Neuronal stem cell (in vitro differentiated cells): ENCODE measurements at regions not wholly inside any gene's neighbourhood (a gene's known extent, or its start where the extent isn't known, plus 50 kb on each side); places are given as distances from the start of the nearest gene placed in this dataset.
A peak's percentile ranks its signal among the peaks of the same experiment; 100 is the strongest.
"Not testable (repeated sequence)": the region's sequence is repeated elsewhere in the genome, so short reads cannot be mapped to it uniquely, and the experiment has no call there.

Experiments used
- DNase-seq: peaks from one replicate; pipeline ENCODE4 v3.0.0-alpha.2; 2013; ENCODE audit warnings: low spot score
- H2AFZ ChIP-seq: one replicate; pipeline ENCODE4 v1.6.1; 2013; ENCODE audit warnings: mild to moderate bottlenecking, low read length, inconsistent platforms
- H2AK5ac ChIP-seq: 2 replicates; pipeline ENCODE4 v1.6.1; 2013; ENCODE audit warnings: low read depth, mild to moderate bottlenecking, inconsistent platforms, low read length, moderate library complexity, mixed read lengths
- H2BK120ac ChIP-seq: 2 replicates; pipeline ENCODE4 v1.6.1; 2013; ENCODE audit warnings: low read depth, mild to moderate bottlenecking, inconsistent platforms, low read length, moderate library complexity, mixed read lengths
- H2BK12ac ChIP-seq: one replicate; pipeline ENCODE4 v1.6.1; 2013; ENCODE audit warnings: low read length, inconsistent platforms
- H2BK15ac ChIP-seq: 2 replicates; pipeline ENCODE4 v1.6.1; 2013; ENCODE audit warnings: mild to moderate bottlenecking, low read length, inconsistent platforms, mixed read lengths
- H2BK5ac ChIP-seq: one replicate; pipeline ENCODE4 v1.6.1; 2013; ENCODE audit warnings: inconsistent platforms, mild to moderate bottlenecking, low read length, moderate library complexity
- H3K14ac ChIP-seq: one replicate; pipeline ENCODE4 v1.6.1; 2013; ENCODE audit warnings: low read length, inconsistent platforms
- H3K18ac ChIP-seq: 2 replicates; pipeline ENCODE4 v1.6.1; 2013; ENCODE audit warnings: low read length, inconsistent platforms
- H3K23ac ChIP-seq: 2 replicates; pipeline ENCODE4 v1.6.1; 2013; ENCODE audit warnings: low read depth, mild to moderate bottlenecking, mixed read lengths, low read length, inconsistent platforms; ENCODE audit not compliant: poor library complexity
- H3K27ac ChIP-seq: replicated peaks from 3 replicates; pipeline ENCODE4 v1.5.1; 2013; ENCODE audit warnings: low read length, inconsistent platforms
- H3K27me3 ChIP-seq, 3 experiments: 2 replicates each; pipeline ENCODE4 v1.6.1; 2013; ENCODE audit warnings: low read length in 3 of 3, mild to moderate bottlenecking in 2 of 3, inconsistent platforms in 1 of 3, low read depth in 1 of 3, mixed read lengths in 1 of 3, moderate library complexity in 1 of 3; ENCODE audit not compliant: control insufficient read depth in 3 of 3, insufficient read depth in 3 of 3
- H3K36me3 ChIP-seq, 2 donors: replicated peaks in 1 of 2; 2 replicates each; pipeline ENCODE4 v1.6.1; 2013; ENCODE audit warnings: low read length in 2 of 2; ENCODE audit not compliant: control insufficient read depth in 2 of 2, insufficient read depth in 2 of 2
- H3K4ac ChIP-seq: 2 replicates; pipeline ENCODE4 v1.6.1; 2013; ENCODE audit warnings: inconsistent platforms, mild to moderate bottlenecking, low read length, moderate library complexity
- H3K4me1 ChIP-seq, 2 donors: 1 replicate in 1 of 2; 2 replicates in 1 of 2; pipeline ENCODE4 v1.6.1; 2013; ENCODE audit warnings: low read length in 2 of 2, low read depth in 1 of 2; ENCODE audit not compliant: control insufficient read depth in 2 of 2, insufficient read depth in 1 of 2
- H3K4me2 ChIP-seq: one replicate; pipeline ENCODE4 v1.6.1; 2013; ENCODE audit warnings: mild to moderate bottlenecking, low read length, inconsistent platforms; ENCODE audit not compliant: insufficient read depth, poor library complexity, severe bottlenecking
- H3K4me3 ChIP-seq, 2 donors: 2 replicates each; pipeline ENCODE4 v1.5.1; 2013; ENCODE audit warnings: low read length in 2 of 2, mild to moderate bottlenecking in 2 of 2, inconsistent platforms in 1 of 2, moderate library complexity in 1 of 2
- H3K79me1 ChIP-seq: one replicate; pipeline ENCODE4 v1.6.1; 2013; ENCODE audit warnings: low read depth, mild to moderate bottlenecking, inconsistent platforms, low read length, moderate library complexity
- H3K9ac ChIP-seq: one replicate; pipeline ENCODE4 v1.6.1; 2013; ENCODE audit warnings: mild to moderate bottlenecking, low read depth, low read length, inconsistent platforms; ENCODE audit not compliant: poor library complexity
- H3K9me3 ChIP-seq, 2 donors: replicated peaks in 1 of 2; 2 replicates each; pipeline versions ENCODE3 to v1.6.1; 2013; ENCODE audit warnings: low read length in 2 of 2, mild to moderate bottlenecking in 2 of 2, inconsistent platforms in 1 of 2, low read depth in 1 of 2, mixed read lengths in 1 of 2, moderate library complexity in 1 of 2; ENCODE audit not compliant: control insufficient read depth in 2 of 2, insufficient read depth in 1 of 2
- H4K8ac ChIP-seq: one replicate; pipeline ENCODE4 v1.6.1; 2013; ENCODE audit warnings: low read depth, mild to moderate bottlenecking, inconsistent platforms, low read length, moderate library complexity
- H4K91ac ChIP-seq: one replicate; pipeline ENCODE4 v1.6.1; 2013; ENCODE audit warnings: low read length, low read depth, mild to moderate bottlenecking, inconsistent platforms; ENCODE audit not compliant: poor library complexity
- WGBS, 2 donors: extraction: QIAGEN DNeasy Blood & Tissue Kit; methylation state at CpG; one replicate each; pipeline ENCODE4 v1.1.7; 2013; ENCODE audit warnings: missing lambda C conversion rate in 2 of 2, mixed read lengths in 1 of 2; ENCODE audit not compliant: insufficient read length in 2 of 2, insufficient replicate concordance in 1 of 2; ENCODE audit errors: extremely low coverage in 2 of 2; 5-methylcytosine and 5-hydroxymethylcytosine counted together

DNA sequence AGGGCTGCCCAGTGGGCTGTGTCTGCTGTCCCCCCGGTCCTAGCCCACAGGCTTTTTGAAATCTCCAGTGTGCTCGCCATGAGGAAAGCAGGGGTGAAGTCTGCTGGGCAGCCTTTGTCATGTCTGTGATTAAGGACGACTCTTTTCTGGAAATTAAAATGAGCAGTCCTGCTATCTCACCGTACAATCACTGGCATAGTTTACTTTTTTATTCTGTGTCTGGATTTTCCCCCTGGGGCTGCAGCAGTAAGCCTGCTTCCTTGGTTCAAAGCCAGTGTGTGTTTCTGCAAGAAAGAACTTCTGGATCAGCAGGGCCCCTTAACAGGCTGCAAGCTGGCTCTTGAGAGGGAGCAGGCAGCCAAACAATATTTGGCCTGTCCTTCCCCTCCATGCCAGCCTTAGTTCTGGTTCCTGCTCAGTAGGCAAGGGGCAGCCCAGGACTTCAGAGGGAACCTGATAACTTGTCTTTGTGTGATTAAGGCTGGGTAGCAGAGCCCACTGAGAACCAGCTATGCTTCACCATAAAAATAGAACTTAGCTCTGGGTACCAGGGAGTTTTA is 310.1 kb upstream of the PLGLB2 start:
- not testable (repeated sequence) for H3K9me3 ChIP-seq

DNA sequence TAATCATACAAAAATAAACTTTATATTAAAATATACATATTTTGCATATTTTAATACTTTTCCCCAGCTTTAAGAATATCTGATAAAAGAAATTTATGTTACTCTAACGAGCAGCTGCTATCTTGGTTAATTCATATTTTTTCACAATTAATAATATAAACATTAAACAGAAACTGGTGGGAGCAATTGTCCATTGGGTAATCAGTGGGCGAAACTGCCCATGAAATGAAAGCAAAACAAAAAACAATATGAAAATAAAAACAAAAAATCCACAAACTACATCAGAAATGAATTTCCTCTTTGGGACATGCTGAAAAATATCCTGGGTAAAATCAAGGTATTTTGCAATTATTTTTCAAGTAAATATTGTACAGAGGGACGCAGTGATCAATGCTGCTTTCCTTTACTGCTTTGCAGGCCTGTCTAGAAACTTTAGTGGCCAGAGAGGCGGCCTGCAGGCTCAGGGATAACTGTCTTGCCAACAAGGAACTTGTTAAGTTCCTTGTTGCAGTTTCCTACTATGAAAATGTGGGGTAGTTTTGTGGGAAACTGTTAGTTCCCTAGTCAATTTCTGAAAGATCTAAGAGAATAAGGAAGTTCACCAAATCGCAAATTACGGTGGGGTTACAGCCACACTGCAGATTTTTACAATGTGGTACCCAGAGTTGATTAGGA is 309.0 kb upstream of the PLGLB2 start:
- not testable (repeated sequence) for H3K4me3 ChIP-seq, H3K4ac ChIP-seq, H3K36me3 ChIP-seq, H3K27me3 ChIP-seq, H4K8ac ChIP-seq, H2BK5ac ChIP-seq, H2AK5ac ChIP-seq, H3K4me1 ChIP-seq, H3K4me2 ChIP-seq, H3K18ac ChIP-seq, H3K14ac ChIP-seq, H4K91ac ChIP-seq, H3K9ac ChIP-seq, H2AFZ ChIP-seq, H3K9me3 ChIP-seq, H3K23ac ChIP-seq, H2BK120ac ChIP-seq, H3K79me1 ChIP-seq, H2BK15ac ChIP-seq, H2BK12ac ChIP-seq, DNase-seq, H3K27ac ChIP-seq
- no CpG with 5 or more reads among the region's 6 CpGs for WGBS, 2 donors

More for the DNA sequence above, 310.1 kb upstream of the PLGLB2 start:
- WGBS, 2 donors, result no CpG with 5 or more reads among the region's 4 CpGs
- not testable (repeated sequence) for H3K4ac ChIP-seq, H3K4me1 ChIP-seq, DNase-seq, H3K9ac ChIP-seq, H4K8ac ChIP-seq, H3K4me3 ChIP-seq, H3K23ac ChIP-seq, H3K27me3 ChIP-seq, H2BK15ac ChIP-seq, H3K79me1 ChIP-seq, H3K14ac ChIP-seq, H2BK120ac ChIP-seq, H3K4me2 ChIP-seq, H2BK5ac ChIP-seq, H4K91ac ChIP-seq, H2AK5ac ChIP-seq, H3K18ac ChIP-seq, H3K27ac ChIP-seq, H3K36me3 ChIP-seq, H2BK12ac ChIP-seq
- peak overlapping the region; percentile 73 for H2AFZ ChIP-seq

DNA sequence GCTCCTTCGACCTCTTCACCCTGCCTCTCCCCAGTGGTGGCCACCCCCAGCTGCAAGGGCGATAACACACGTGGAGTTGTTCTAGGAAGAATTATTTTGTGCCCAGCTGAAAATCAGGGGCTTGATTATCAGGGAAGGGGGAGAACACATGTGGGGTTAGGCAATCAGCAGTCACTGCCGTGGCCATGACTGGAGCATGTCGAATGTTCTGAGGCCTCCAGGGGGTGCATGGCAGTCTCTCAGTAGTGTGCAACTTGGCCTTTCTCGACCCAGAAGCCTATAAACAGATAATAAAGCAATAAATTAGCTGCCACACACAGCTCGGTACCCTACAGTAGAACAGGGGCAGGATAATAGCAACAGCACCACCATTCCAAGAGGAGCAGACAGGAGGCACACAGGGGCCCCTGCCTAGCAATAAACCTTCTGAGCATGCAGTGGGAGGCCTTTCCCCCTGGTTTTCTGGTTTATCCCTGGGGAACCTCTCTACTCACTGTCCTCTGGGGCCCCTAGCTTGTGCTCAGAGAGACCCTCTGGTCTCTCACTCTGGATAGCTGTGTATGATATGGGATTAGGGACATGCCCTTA is 308.2 kb upstream of the PLGLB2 start:
- H3K9me3 ChIP-seq, H3K9ac ChIP-seq, DNase-seq, H2BK15ac ChIP-seq, H3K27me3 ChIP-seq, H3K79me1 ChIP-seq, H3K27ac ChIP-seq, H3K4ac ChIP-seq, H3K23ac ChIP-seq, H3K4me2 ChIP-seq, H2BK12ac ChIP-seq, H2AK5ac ChIP-seq, H3K4me1 ChIP-seq, H2BK5ac ChIP-seq, H4K8ac ChIP-seq, H3K14ac ChIP-seq, H3K18ac ChIP-seq, H4K91ac ChIP-seq, H3K4me3 ChIP-seq, H2BK120ac ChIP-seq, H2AFZ ChIP-seq, H3K36me3 ChIP-seq: not testable (repeated sequence)
- no CpG with 5 or more reads among the region's 7 CpGs for WGBS, 2 donors

- not testable (repeated sequence) for H2AFZ ChIP-seq, H3K27ac ChIP-seq, H4K91ac ChIP-seq, H2BK120ac ChIP-seq, H3K14ac ChIP-seq, H3K9ac ChIP-seq, H2BK15ac ChIP-seq, H2BK12ac ChIP-seq, DNase-seq, H2BK5ac ChIP-seq, H3K79me1 ChIP-seq, H2AK5ac ChIP-seq, H3K4ac ChIP-seq, H3K4me1 ChIP-seq, H3K27me3 ChIP-seq, H3K4me2 ChIP-seq, H3K36me3 ChIP-seq, H3K18ac ChIP-seq, H3K4me3 ChIP-seq, H4K8ac ChIP-seq, H3K23ac ChIP-seq, H3K9me3 ChIP-seq
- no CpG with 5 or more reads among the region's 2 CpGs for WGBS, 2 donors
Measured at GRCh38 chr2:87440650-87441049, 307.2 kb upstream of the PLGLB2 start.
